T-helper 1 cell (primary cell): ENCODE measurements at regions not wholly inside any gene's neighbourhood (a gene's known extent, or its start where the extent isn't known, plus 50 kb on each side); places are given as distances from the start of the nearest gene placed in this dataset.

Source experiments
- DNase-seq, 5 donors: peaks; one replicate each; pipeline ENCODE4 v3.0.0-alpha.2; 2012 to 2020

DNA sequence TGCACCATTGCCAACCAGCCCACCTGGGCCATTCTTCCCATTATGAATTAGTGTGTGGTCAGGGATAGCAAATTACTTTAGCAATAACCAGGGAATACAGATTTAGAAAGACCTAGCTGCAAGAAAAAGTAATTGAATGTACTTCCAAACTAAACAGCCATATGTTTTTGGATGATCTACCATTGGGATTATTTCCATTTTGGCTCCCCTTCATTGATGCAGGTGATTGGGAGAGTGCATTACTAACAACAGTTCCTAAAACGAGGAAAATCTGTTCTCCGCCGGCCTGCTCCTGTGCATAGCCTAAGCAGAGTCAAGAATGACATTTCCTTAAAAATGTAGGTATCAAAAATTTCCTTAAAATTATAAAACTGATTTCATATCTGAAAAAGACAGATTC, 58.5 kb downstream of the MAIP1 start:
- no peak for DNase-seq

DNA sequence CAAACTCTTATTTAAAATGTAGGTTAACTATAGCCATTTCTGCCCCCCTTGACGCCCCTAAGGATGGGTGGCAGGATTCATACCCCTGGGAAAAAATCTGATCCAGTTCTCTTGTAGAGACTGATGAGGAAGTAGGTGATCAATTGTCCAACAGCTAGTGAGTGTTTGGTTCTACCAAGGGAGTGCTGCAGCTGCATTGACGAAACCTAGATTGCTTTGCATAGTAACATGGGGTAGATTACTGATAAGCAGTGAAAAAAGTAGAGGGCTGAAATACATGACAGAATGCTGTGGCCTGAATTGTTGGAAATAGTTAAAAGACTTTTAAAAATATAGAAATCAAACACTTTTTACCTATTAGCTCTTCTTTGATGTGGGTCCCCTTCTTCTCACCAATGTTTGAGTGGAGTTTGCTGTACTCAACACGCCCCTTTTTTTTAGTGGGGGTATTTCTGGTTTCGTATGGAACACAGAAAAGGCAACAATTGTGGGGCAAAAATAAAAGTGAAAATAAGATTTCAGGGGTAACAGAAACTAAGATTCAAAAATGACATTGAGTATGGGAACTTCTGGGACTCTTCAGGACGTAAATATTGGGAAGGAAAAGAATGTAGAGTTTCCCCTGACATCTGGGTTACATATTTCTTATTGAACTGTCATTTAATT, 66.2 kb downstream of the MAIP1 start:
- DNase-seq, result no peak

DNA sequence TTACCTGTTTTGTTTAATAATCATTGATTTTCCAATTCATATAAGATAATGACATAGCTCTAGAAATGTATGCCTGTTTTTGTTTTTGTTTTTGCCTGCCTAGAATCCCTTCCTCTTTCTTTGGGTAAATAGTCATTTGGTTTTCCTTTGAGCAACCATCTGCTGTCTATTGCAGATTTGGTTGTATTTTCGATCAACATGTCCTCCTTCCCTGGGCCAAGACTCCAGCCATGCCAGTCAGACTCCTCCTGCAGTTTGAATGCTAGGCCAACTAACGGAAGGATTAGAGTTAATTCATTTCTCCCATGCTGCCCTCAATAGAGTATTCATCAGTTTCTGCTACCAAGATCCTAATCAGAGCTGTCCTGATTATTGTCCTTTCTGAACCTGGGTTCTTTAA, 67.1 kb downstream of the MAIP1 start:
- DNase-seq, result no peak

GRCh38 chr2:200023570-200023969, 68.2 kb downstream of the MAIP1 start:
- no peak for DNase-seq

- DNase-seq, result no peak
Observed at GRCh38 chr2:200025717-200026116, 70.3 kb downstream of the MAIP1 start.

GRCh38 chr2:200026332-200027230, 71.2 kb downstream of the MAIP1 start:
- DNase-seq, result no peak

GRCh38 chr2:200028998-200029397, 73.6 kb downstream of the MAIP1 start:
- no peak for DNase-seq

DNA sequence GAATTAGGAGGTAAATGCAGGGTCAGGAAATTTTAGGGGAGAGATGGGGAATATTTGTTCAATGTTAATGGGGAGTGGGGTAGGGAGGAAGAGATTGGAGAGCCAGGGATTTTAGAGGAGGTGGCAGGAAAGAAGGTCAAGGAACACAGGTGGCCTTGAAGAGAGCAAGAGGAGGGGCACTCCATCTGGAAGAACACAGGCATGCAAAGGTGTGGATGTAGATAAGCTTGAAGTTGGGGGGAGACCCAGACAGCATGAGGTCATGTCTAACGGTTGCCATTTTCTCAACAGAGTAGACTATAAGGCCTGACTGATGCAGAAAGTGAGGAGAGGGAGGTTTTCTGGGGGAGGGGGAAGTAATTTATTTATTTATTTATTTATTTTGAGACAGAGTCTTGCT, 77.5 kb downstream of the MAIP1 start:
- DNase-seq, result no peak

DNA sequence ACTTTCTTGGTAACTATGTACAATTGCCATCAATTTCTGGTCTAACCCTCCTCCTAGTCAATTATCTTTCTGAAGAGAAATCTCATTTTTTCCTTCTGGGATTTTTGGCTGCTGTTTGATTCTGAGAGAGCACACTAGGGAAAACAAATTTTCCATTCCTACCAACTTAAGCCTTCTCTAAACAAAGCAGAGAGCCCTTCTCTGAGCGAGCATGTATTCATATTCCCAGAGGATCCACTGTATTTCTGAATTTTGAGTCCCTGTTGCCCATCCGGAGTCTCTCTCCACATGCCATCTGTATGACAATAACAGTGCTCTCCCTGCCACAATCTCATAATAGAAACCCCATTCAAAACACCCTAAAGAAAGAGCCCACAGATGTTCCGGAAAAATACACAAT, 78.5 kb downstream of the MAIP1 start:
- DNase-seq, result no peak

- DNase-seq, result no peak
Observed at GRCh38 chr2:200034816-200035215, 79.4 kb downstream of the MAIP1 start.

DNA sequence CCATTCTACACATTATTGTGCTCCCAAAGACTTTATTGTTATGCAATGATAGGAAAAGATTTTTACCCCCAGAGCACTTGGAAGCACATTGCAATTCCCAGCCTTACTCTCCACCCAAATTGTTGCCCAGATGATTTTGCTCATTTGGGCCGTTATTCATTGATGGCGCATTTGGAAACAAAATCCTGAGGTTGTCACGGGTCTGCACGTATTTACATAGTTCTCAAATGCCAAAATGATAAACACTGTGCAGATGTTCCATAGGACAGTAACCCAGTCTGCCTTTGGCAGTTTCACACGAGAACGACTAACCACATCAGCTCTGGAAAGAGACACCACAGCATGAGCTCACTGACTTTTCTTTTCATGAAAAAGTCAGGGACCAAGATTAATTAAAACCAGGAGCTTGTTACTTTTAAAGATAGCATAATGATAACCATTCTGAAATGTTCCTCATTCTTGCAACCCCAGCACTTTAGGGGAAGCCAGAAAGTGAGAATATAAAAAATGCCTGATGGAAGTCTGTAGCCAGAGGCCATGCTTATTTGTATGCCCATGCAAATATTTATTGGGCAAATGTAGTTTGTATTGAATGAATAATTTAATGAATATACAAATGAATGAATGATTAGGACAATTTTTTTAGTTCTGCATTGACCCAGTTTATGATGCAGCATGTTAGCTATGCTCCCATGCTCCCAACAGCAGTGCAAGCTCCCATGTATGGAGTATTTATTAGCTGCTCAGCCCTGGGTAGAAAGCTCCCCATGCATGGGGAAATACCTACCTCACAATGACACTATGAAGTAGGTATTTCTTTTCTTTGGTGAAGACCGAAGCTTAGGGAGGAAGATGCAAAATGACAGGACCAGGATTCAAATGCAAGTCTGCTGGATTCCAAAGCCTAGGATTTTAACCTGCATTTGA, 84.6 kb downstream of the MAIP1 start:
- DNase-seq, result no peak

- no peak for DNase-seq
Observed at GRCh38 chr2:200040831-200041230, 85.4 kb downstream of the MAIP1 start.

- no peak for DNase-seq
Observed at GRCh38 chr2:200041639-200042038, 86.3 kb downstream of the MAIP1 start.

DNA sequence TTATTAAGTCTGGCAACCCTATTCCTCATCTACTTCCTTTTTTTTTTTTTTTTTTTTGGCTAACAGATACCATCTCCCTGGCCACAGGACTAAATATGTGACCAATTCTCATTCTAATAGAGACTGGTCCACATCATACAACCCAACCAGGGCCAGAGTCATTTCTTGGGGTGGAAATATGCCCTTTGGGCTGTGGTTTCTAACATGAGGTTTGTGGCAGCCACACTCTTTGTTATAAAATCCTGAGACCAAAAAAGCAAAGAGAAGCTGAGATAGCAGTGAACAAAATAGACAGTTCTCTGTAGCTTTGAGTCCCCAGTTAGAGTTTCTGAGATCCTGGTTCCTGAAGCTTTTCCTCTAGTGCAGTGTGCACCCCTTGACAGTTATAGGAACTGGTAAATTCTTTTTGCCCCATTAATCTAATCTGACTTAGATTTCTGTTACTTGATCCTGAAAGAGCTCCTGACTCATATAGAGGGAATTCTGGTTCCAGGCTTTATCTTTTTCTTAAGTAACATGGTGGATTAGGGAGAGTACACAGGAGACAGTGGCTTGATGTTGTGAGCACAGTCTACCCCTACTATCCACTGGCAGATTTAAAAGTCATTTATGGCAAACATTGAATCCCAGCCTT, 86.8 kb downstream of the MAIP1 start:
- DNase-seq, result no peak

DNA sequence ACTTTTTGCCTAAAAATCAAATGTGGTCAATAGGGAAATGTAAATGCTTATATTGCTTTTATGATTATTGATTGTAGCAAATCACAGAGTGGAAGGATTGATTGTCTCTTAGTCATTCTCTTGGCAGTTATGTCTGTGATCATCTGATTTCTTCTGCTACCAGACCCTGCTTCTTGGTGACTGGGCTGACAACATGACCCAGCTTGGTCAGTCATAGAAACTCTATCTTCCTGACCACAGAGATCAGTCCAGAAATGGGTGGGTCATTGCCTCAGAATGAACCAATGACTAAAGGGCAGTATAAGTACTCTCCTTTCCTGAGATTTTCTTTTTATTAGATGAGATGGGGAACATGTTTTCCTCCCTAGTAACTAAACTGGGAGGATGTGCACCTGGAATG, 87.6 kb downstream of the MAIP1 start:
- DNase-seq, result no peak

- DNase-seq, result no peak
Observed at GRCh38 chr2:200044453-200044852, 89.1 kb downstream of the MAIP1 start.

GRCh38 chr2:200048421-200048820, 93.0 kb downstream of the MAIP1 start:
- DNase-seq, result no peak

GRCh38 chr2:200049086-200049485, 93.7 kb downstream of the MAIP1 start:
- DNase-seq, result no peak

DNA sequence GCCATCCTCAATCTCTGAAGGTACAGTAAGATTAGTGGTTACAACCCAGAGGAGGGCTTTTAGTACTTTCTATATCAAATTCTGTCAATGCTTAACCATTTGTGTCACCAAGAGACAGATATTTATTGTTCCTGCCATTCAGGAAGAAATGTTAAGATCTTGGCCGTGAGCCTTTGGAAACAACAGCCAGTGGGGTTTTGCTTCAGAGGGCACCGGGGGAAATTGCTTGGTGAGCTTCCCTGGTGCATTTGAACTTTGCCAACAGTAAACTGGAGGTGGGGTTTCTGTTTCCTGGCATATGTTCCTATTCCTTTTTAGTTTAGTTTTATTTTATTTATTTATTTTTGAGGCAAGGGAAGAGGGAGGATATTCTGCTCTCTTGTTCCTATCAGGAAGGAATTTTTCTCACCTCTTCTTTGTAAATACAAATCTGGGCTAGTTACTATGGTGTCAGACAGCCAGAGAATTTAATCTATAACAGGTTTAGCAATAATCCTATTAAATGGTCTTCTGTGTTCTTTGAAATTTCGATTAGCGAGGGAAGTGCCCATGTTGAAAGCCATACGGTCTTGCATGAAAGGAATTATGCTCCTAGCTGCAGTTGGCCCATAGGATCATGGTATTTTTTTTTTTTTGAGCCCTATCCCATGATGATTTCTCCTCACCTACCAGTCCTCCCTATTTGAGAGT, 95.7 kb downstream of the MAIP1 start:
- no peak for DNase-seq

GRCh38 chr2:200051611-200051945, 96.2 kb downstream of the MAIP1 start:
- no peak for DNase-seq

DNA sequence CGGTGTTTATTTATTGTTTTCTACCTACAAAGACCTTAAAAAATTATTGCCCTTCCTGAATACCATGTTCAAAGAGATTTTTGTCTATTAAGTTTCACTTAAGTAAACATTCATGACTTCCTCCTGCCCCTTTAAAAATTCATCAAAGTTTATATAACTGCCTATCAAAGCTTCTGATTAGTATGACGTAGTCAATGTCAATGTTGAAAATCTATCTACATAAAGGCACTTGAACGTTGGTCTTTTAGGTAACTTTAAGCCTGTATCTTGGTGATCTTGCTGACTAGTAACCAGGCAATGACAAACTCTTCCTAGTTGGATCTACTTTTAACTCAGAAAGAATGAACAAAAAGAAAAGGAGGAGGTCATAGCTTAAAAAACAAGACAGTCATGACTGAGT, 97.2 kb downstream of the MAIP1 start:
- DNase-seq, result no peak
